BLaER1 treated with 17β-estradiol and CSF1 and Interleukin-3, amounts not matched to agents 10 nM and 100 nM (cell line): ENCODE measurements at regions not wholly inside any gene's neighbourhood (a gene's known extent, or its start where the extent isn't known, plus 50 kb on each side); places are given as distances from the start of the nearest gene placed in this dataset.

Source experiments
- H3K27ac ChIP-seq, 11 experiments: shearing (Covaris generic); formaldehyde crosslinking; 2 replicates each; pipeline ENCODE4 v1.8.1; 2022
- H3K27me3 ChIP-seq, 11 experiments: shearing (Covaris generic); formaldehyde crosslinking; 2 replicates each; pipeline ENCODE4 v1.8.1; 2022
- H3K36me3 ChIP-seq, 11 experiments: shearing (Covaris generic); formaldehyde crosslinking; 2 replicates each; pipeline ENCODE4 v1.8.1; 2022
- H3K4me1 ChIP-seq, 10 experiments: shearing (Covaris generic); formaldehyde crosslinking; 2 replicates each; pipeline ENCODE4 v1.8.1; 2022
- H3K4me2 ChIP-seq, 11 experiments: shearing (Covaris generic); formaldehyde crosslinking; 2 replicates each; pipeline ENCODE4 v1.8.1; 2022
- H3K4me3 ChIP-seq, 10 experiments: shearing (Covaris generic); formaldehyde crosslinking; 2 replicates each; pipeline ENCODE4 v1.8.1; 2022
- H3K9ac ChIP-seq, 11 experiments: shearing (Covaris generic); formaldehyde crosslinking; 2 replicates each; pipeline ENCODE4 v1.8.1; 2022
- H3K9me3 ChIP-seq, 11 experiments: shearing (Covaris generic); formaldehyde crosslinking; replicated peaks in 1 of 11; 2 replicates each; pipeline ENCODE4 v1.8.1; 2022
- H4K20me1 ChIP-seq, 11 experiments: shearing (Covaris generic); formaldehyde crosslinking; 2 replicates each; pipeline ENCODE4 v1.8.1; 2022
- Cebpa-rat ChIP-seq, 11 experiments: shearing (Covaris generic); IDR thresholded peaks; 2 replicates each; pipeline ENCODE4 v1.8.1; 2022

- Histone ChIP-seq H3K9ac (no peak overlapping the region), H3K36me3 (no peaks in the 10 kb centered on the region), H3K27me3 (no peaks in the 10 kb centered on the region), H3K4me2 (no peak overlapping the region), H3K4me3 (no peak overlapping the region), H3K4me1 (peaks cover 0 to 15% (median 0%) of the 10 kb centered on the region in 10 experiments; a peak in 4 of 20 replicates), H3K9me3 (peaks cover 4 to 13% (median 10%) of the 10 kb centered on the region in 11 experiments), H4K20me1 (no peaks in the 10 kb centered on the region), H3K27ac (no peak overlapping the region)
- TF ChIP-seq Cebpa-rat (IDR thresholded peaks at IDR 0.05) = no peak
Measured at GRCh38 chr1:69175053-69175452, 392.7 kb upstream of the LRRC7 start.

GRCh38 chr1:69180358-69180757 lies 387.4 kb upstream of the LRRC7 start:
- H3K27me3 ChIP-seq = no peaks in the 10 kb centered on the region
- no peak for TF ChIP-seq Cebpa-rat (IDR thresholded peaks at IDR 0.05)
- no peaks in the 10 kb centered on the region for H3K4me1 ChIP-seq
- no peak overlapping the region for H3K9ac ChIP-seq
- H4K20me1 ChIP-seq = no peaks in the 10 kb centered on the region
- no peak overlapping the region for H3K4me2 ChIP-seq
- H3K36me3 ChIP-seq = no peaks in the 10 kb centered on the region
- no peaks in the 10 kb centered on the region for H3K9me3 ChIP-seq
- H3K4me3 ChIP-seq = no peak overlapping the region
- H3K27ac ChIP-seq = no peak overlapping the region

GRCh38 chr1:69185378-69185777 lies 382.3 kb upstream of the LRRC7 start:
- H3K4me3 ChIP-seq = no peak overlapping the region
- no peak overlapping the region for H3K4me2 ChIP-seq
- H4K20me1 ChIP-seq = no peaks in the 10 kb centered on the region
- H3K9ac ChIP-seq = no peak overlapping the region
- no peaks in the 10 kb centered on the region for H3K36me3 ChIP-seq
- no peak overlapping the region for H3K27ac ChIP-seq
- H3K9me3 ChIP-seq = no peaks in the 10 kb centered on the region
- no peak for TF ChIP-seq Cebpa-rat (IDR thresholded peaks at IDR 0.05)
- H3K27me3 ChIP-seq = no peaks in the 10 kb centered on the region
- no peaks in the 10 kb centered on the region for H3K4me1 ChIP-seq

- Histone ChIP-seq H3K9me3 (no peaks in the 10 kb centered on the region), H3K4me2 (no peak overlapping the region), H3K4me3 (no peak overlapping the region), H3K4me1 (no peaks in the 10 kb centered on the region), H3K27ac (no peak overlapping the region), H3K27me3 (no peaks in the 10 kb centered on the region), H4K20me1 (no peaks in the 10 kb centered on the region), H3K9ac (no peak overlapping the region), H3K36me3 (no peaks in the 10 kb centered on the region)
- TF ChIP-seq Cebpa-rat (IDR thresholded peaks at IDR 0.05) = no peak
Measured at GRCh38 chr1:69191335-69191734, 376.4 kb upstream of the LRRC7 start.

GRCh38 chr1:69195136-69195535 lies 372.6 kb upstream of the LRRC7 start:
- no peak for TF ChIP-seq Cebpa-rat (IDR thresholded peaks at IDR 0.05)
- no peaks in the 10 kb centered on the region for H3K27me3 ChIP-seq

GRCh38 chr1:69196071-69196470 lies 371.7 kb upstream of the LRRC7 start:
- Histone ChIP-seq H3K4me1 (no peaks in the 10 kb centered on the region), H3K36me3 (no peaks in the 10 kb centered on the region), H3K9ac (no peak overlapping the region), H3K27me3 (no peaks in the 10 kb centered on the region), H4K20me1 (no peaks in the 10 kb centered on the region), H3K4me3 (no peak overlapping the region), H3K4me2 (no peak overlapping the region), H3K27ac (no peak overlapping the region), H3K9me3 (no peaks in the 10 kb centered on the region)
- TF ChIP-seq Cebpa-rat (IDR thresholded peaks at IDR 0.05) = no peak

More at GRCh38 chr1:69195136-69195535, 372.6 kb upstream of the LRRC7 start:
- no peak overlapping the region for H3K4me3 ChIP-seq
- no peaks in the 10 kb centered on the region for H4K20me1 ChIP-seq
- no peaks in the 10 kb centered on the region for H3K4me1 ChIP-seq
- no peak overlapping the region for H3K27ac ChIP-seq
- H3K4me2 ChIP-seq = no peak overlapping the region
- no peaks in the 10 kb centered on the region for H3K9me3 ChIP-seq
- no peaks in the 10 kb centered on the region for H3K36me3 ChIP-seq
- H3K9ac ChIP-seq = no peak overlapping the region

- no peaks in the 10 kb centered on the region for H3K36me3 ChIP-seq
- no peaks in the 10 kb centered on the region for H3K27me3 ChIP-seq
- no peaks in the 10 kb centered on the region for H3K4me1 ChIP-seq
- H4K20me1 ChIP-seq = no peaks in the 10 kb centered on the region
- H3K9ac ChIP-seq = no peak overlapping the region
- no peak overlapping the region for H3K4me3 ChIP-seq
- TF ChIP-seq Cebpa-rat (IDR thresholded peaks at IDR 0.05) = no peak
- H3K4me2 ChIP-seq = no peak overlapping the region
- H3K9me3 ChIP-seq = no peaks in the 10 kb centered on the region
- H3K27ac ChIP-seq = no peak overlapping the region
Measured at GRCh38 chr1:69197816-69198215, 369.9 kb upstream of the LRRC7 start.

GRCh38 chr1:69201716-69202115 lies 366.0 kb upstream of the LRRC7 start:
- no peak overlapping the region for H3K4me2 ChIP-seq
- no peak overlapping the region for H3K27ac ChIP-seq
- no peaks in the 10 kb centered on the region for H3K27me3 ChIP-seq
- no peak overlapping the region for H3K9ac ChIP-seq
- peaks cover 0 to 13% (median 9%) of the 10 kb centered on the region in 11 experiments; a peak in 17 of 22 replicates for H3K9me3 ChIP-seq
- no peak overlapping the region for H3K4me3 ChIP-seq
- no peak for TF ChIP-seq Cebpa-rat (IDR thresholded peaks at IDR 0.05)
- no peaks in the 10 kb centered on the region for H4K20me1 ChIP-seq
- no peaks in the 10 kb centered on the region for H3K4me1 ChIP-seq
- no peaks in the 10 kb centered on the region for H3K36me3 ChIP-seq

GRCh38 chr1:69203166-69203565 lies 364.6 kb upstream of the LRRC7 start:
- Histone ChIP-seq H3K4me2 (no peak overlapping the region), H3K9me3 (peaks cover 0 to 13% (median 9%) of the 10 kb centered on the region in 11 experiments; a peak in 17 of 22 replicates), H3K4me1 (no peaks in the 10 kb centered on the region), H3K36me3 (no peaks in the 10 kb centered on the region), H3K27ac (no peak overlapping the region), H3K27me3 (no peaks in the 10 kb centered on the region), H3K4me3 (no peak overlapping the region), H4K20me1 (no peaks in the 10 kb centered on the region), H3K9ac (no peak overlapping the region)
- no peak for TF ChIP-seq Cebpa-rat (IDR thresholded peaks at IDR 0.05)

- Histone ChIP-seq H3K4me2 (no peak overlapping the region), H3K9me3 (no peaks in the 10 kb centered on the region), H4K20me1 (no peaks in the 10 kb centered on the region), H3K27ac (no peak overlapping the region), H3K4me3 (no peak overlapping the region), H3K27me3 (no peaks in the 10 kb centered on the region), H3K36me3 (no peaks in the 10 kb centered on the region), H3K9ac (no peak overlapping the region), H3K4me1 (no peaks in the 10 kb centered on the region)
- no peak for TF ChIP-seq Cebpa-rat (IDR thresholded peaks at IDR 0.05)
Measured at GRCh38 chr1:69213644-69214043, 354.1 kb upstream of the LRRC7 start.
